ENCODE measurements at regions not wholly inside any gene's neighbourhood (a gene's known extent, or its start where the extent isn't known, plus 50 kb on each side); places are given as distances from the start of the nearest gene placed in this dataset.

DNA sequence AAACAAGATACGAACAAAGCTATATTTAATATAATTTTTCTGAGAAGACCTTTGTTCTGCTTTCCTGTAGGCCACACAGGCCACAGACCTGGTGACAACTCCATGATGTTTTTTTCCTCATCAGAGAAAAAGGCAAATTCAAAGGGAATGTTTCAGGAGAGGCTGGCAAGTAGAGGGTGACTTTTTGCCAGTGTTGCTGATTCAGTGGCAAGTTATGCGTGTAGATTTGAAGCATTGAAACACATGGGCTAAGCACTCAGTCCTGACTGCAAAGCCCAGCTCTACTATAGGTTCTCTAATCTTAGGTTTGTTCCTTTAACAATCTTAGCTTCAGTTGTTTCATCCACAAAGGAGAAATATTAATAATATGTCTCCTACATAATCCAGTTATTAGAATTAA, 499.8 kb downstream of the SUCLG1 start:
- Histone ChIP-seq H3K27ac (replicated peaks) (no peak overlapping the region), H3K27me3 (ENCODE audit: low read depth) (no peaks in the 10 kb centered on the region), H3K4me1 (no peaks in the 10 kb centered on the region), H3K9me3 (replicated peaks) (no peaks in the 10 kb centered on the region), H3K4me3 (no peak overlapping the region), H3K36me3 (no peaks in the 10 kb centered on the region)
- no peak for DNase-seq
- TF ChIP-seq, protein P1, sequence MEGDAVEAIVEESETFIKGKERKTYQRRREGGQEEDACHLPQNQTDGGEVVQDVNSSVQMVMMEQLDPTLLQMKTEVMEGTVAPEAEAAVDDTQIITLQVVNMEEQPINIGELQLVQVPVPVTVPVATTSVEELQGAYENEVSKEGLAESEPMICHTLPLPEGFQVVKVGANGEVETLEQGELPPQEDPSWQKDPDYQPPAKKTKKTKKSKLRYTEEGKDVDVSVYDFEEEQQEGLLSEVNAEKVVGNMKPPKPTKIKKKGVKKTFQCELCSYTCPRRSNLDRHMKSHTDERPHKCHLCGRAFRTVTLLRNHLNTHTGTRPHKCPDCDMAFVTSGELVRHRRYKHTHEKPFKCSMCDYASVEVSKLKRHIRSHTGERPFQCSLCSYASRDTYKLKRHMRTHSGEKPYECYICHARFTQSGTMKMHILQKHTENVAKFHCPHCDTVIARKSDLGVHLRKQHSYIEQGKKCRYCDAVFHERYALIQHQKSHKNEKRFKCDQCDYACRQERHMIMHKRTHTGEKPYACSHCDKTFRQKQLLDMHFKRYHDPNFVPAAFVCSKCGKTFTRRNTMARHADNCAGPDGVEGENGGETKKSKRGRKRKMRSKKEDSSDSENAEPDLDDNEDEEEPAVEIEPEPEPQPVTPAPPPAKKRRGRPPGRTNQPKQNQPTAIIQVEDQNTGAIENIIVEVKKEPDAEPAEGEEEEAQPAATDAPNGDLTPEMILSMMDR (IDR thresholded peaks at IDR 0.05; ENCODE audit: borderline replicate concordance) = no peak
- intact Hi-C loops (cut with micrococcal nuclease) = no loop called here

DNA sequence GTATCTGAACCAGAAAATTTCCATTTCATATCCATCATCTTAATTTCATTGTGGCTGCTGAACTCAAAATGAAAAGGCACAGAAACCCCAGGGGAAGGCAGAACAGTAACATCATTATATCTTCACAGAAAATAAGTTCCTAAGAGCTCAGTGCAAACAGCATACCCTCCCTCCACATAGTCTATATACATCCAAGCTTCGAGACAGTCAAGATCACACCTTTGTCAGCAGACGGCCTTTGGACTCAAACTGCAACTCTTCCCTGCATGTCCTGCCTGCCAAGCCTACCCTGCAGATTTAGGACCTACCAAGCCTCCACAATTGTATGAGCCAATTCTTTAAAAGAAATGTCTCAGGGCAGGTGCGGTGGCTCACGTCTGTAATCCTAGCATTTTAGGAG, 502.1 kb downstream of the SUCLG1 start:
- no peaks in the 10 kb centered on the region for H3K27me3 ChIP-seq (ENCODE audit: low read depth)
- TF ChIP-seq, protein P1 (IDR thresholded peaks at IDR 0.05; ENCODE audit: borderline replicate concordance) = no peak
- no peak for DNase-seq
- no peaks in the 10 kb centered on the region for H3K36me3 ChIP-seq
- H3K27ac ChIP-seq (replicated peaks) = no peak overlapping the region
- intact Hi-C loops (cut with micrococcal nuclease) = no loop called here
- no peaks in the 10 kb centered on the region for H3K4me1 ChIP-seq
- H3K4me3 ChIP-seq = no peak overlapping the region
- H3K9me3 ChIP-seq (replicated peaks) = no peaks in the 10 kb centered on the region

DNA sequence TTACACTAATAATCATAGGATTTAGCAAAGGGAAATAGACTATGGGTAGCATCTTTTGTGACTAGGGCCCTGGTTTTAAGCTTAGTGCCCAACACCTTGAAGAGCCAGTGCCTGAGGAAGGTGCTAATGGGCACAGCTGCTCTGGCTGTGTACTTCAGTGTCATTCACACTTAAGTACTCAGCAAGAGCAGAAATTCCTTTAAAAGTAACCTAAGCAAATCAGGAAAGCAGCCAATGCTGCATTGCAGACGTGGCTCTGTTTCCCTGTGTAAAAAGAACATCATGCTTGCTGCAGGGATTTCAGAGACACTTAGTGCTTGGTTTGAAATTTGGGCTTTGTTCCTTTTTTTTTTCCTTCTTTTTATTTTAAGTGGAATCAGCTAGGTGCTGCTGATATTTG, 505.4 kb downstream of the SUCLG1 start:
- Histone ChIP-seq H3K9me3 (replicated peaks) (no peaks in the 10 kb centered on the region), H3K27ac (replicated peaks) (no peak overlapping the region), H3K36me3 (no peaks in the 10 kb centered on the region), H3K27me3 (ENCODE audit: low read depth) (no peaks in the 10 kb centered on the region), H3K4me1 (no peaks in the 10 kb centered on the region), H3K4me3 (no peak overlapping the region)
- TF ChIP-seq, protein P1 (IDR thresholded peaks at IDR 0.05; ENCODE audit: borderline replicate concordance) = no peak
- intact Hi-C loops (cut with micrococcal nuclease) = no loop called here
- DNase-seq = no peak

DNA sequence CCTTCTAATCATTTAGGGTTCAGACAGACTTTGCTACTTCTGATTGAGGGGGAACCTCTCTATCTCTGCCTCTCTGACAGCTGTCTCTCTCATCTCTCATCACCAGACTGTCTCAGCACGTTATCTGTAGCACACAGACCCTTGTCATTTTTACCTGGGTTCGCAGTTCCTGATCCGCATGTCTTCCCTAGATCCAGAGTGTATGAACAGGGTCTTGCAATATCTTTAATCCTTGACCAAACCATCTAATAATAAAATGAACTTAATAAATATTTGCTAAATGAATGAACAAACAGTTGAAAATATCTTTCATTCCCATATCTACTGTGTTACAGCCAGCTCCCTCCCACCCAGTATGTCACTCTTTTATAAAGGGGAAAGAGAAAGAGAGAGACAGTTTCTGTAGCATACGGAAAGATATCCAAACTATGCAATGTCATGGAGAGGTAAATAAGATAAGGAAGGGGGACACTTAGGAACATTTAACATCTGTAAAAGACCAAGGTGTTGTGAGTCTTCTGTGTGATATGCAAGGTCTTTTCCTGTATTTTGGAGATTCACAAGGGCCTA, 507.6 kb downstream of the SUCLG1 start:
- Histone ChIP-seq H3K9me3 (replicated peaks) (no peaks in the 10 kb centered on the region), H3K36me3 (no peaks in the 10 kb centered on the region), H3K27me3 (ENCODE audit: low read depth) (no peaks in the 10 kb centered on the region), H3K4me1 (no peaks in the 10 kb centered on the region), H3K4me3 (no peak overlapping the region), H3K27ac (replicated peaks) (no peak overlapping the region)
- intact Hi-C loops (cut with micrococcal nuclease) = no loop called here
- TF ChIP-seq, protein P1 (IDR thresholded peaks at IDR 0.05; ENCODE audit: borderline replicate concordance) = no peak
- no peak for DNase-seq

DNA sequence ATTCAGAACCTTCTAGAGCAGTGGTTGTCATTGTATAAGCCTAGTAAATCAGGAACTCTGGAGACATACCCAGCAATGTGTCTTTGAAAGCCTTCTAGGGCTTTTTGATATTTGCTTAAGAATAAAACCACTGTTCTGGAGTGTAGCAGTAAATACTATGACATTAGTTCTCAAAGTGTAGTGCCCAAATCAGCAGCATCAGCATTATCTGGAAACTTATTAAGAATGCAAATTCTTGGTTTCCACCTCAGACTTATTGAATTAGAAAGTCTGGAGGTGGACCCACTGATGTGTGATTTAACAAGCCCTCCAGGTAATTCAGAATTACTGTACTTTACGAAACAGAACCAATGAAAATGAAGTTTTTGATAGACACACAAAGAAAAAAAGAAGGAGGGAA, 509.7 kb downstream of the SUCLG1 start:
- DNase-seq = no peak
- Histone ChIP-seq H3K4me3 (no peak overlapping the region), H3K4me1 (no peaks in the 10 kb centered on the region), H3K27ac (replicated peaks) (no peak overlapping the region), H3K36me3 (no peaks in the 10 kb centered on the region), H3K9me3 (replicated peaks) (no peaks in the 10 kb centered on the region), H3K27me3 (ENCODE audit: low read depth) (no peaks in the 10 kb centered on the region)
- intact Hi-C loops (cut with micrococcal nuclease) = no loop called here
- TF ChIP-seq, protein P1 (IDR thresholded peaks at IDR 0.05; ENCODE audit: borderline replicate concordance) = no peak

Measured in left ventricle myocardium inferior (tissue), 1 donor.